ENCODE measurements at regions not wholly inside any gene's neighbourhood (a gene's known extent, or its start where the extent isn't known, plus 50 kb on each side); places are given as distances from the start of the nearest gene placed in this dataset.

DNA sequence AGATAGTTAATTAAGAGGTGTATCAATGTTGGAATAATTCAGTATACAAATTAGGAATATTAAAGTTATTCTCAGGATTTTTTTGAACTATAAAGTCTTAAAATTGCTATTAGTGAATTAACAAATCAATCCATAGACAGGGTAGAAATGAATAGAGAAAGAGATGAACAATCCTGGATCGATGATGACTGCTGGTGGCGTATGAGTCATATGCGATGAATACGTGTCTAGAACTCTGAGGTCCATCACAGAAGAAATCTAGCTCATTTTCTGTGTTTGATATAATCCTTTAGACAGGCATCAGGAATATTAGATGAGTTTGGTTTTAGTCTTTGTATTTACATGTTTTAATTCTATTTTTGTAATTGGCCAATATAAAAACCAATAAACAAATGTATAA lies 85.4 kb upstream of the RTL1 start:
- TF ChIP-seq POLR2AphosphoS5 (IDR thresholded peaks at IDR 0.05; ENCODE audit: low read depth, low read length) (no peak), TAF1 (IDR thresholded peaks at IDR 0.05; ENCODE audit: borderline replicate concordance, insufficient read depth, low read length) (no peak)
- TF ChIP-seq, protein P1, sequence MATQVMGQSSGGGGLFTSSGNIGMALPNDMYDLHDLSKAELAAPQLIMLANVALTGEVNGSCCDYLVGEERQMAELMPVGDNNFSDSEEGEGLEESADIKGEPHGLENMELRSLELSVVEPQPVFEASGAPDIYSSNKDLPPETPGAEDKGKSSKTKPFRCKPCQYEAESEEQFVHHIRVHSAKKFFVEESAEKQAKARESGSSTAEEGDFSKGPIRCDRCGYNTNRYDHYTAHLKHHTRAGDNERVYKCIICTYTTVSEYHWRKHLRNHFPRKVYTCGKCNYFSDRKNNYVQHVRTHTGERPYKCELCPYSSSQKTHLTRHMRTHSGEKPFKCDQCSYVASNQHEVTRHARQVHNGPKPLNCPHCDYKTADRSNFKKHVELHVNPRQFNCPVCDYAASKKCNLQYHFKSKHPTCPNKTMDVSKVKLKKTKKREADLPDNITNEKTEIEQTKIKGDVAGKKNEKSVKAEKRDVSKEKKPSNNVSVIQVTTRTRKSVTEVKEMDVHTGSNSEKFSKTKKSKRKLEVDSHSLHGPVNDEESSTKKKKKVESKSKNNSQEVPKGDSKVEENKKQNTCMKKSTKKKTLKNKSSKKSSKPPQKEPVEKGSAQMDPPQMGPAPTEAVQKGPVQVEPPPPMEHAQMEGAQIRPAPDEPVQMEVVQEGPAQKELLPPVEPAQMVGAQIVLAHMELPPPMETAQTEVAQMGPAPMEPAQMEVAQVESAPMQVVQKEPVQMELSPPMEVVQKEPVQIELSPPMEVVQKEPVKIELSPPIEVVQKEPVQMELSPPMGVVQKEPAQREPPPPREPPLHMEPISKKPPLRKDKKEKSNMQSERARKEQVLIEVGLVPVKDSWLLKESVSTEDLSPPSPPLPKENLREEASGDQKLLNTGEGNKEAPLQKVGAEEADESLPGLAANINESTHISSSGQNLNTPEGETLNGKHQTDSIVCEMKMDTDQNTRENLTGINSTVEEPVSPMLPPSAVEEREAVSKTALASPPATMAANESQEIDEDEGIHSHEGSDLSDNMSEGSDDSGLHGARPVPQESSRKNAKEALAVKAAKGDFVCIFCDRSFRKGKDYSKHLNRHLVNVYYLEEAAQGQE (IDR thresholded peaks at IDR 0.05; ENCODE audit: insufficient read depth in 1 of 2, low read depth in 2 of 2, low read length in 2 of 2): no peak

Measured in PFSK-1 (cell line).